GM12878 (cell line): ENCODE measurements at regions not wholly inside any gene's neighbourhood (a gene's known extent, or its start where the extent isn't known, plus 50 kb on each side); places are given as distances from the start of the nearest gene placed in this dataset.
"Not testable (repeated sequence)": the region's sequence is repeated elsewhere in the genome, so short reads cannot be mapped to it uniquely, and the experiment has no call there.

Experiments used
- ATAC-seq: fragments of 200-7000 bp; cut with Tn5 transposase; 3 replicates; pipeline ENCODE4 v1.9.1; 2020; ENCODE audit warnings: mild to moderate bottlenecking, moderate library complexity
- BruUV-seq: library from RNA; stranded (reverse); fragments of 400-500 nt; replicated peaks from 2 replicates; lab custom pipeline; 2021; lab: Mats Ljungman, UMichigan
- CTCF ChIA-PET: fragments of 300-600 bp; sonication (Branson Sonifier 250); formaldehyde crosslinking; extraction: SDS; loops from one replicate; lab custom pipeline; 2021; ENCODE audit warnings: inconsistent platforms; lab: Yijun Ruan, JAX
- POLR2A ChIA-PET: fragments of 350-600 bp; formaldehyde crosslinking; extraction: SDS; loops from one replicate; lab custom pipeline; 2021; ENCODE audit warnings: inconsistent platforms; lab: Charles Lee
- RAD21 ChIA-PET: fragments of 300-600 bp; sonication (Branson Sonifier 250); formaldehyde crosslinking; loops from one replicate; lab custom pipeline; 2023; ENCODE audit warnings: antibody characterized with exemption; ENCODE audit not compliant: unreplicated experiment; lab: Charles Lee
- SMC1A ChIA-PET: fragments of 300-600 bp; sonication (Branson Sonifier 250); formaldehyde crosslinking; loops from one replicate; lab custom pipeline; 2023; ENCODE audit not compliant: unreplicated experiment, uncharacterized antibody; lab: Charles Lee
- DNase-seq: peaks from one replicate; pipeline ENCODE4 v3.0.0-alpha.2; 2011; ENCODE audit warnings: low read depth, low spot score
- FAIRE-seq: peaks from 3 replicates; lab custom pipeline; 2011; peaks lifted over from hg19 to GRCh38; lab: Jason Lieb, UNC
- H2AFZ ChIP-seq: 2 replicates; pipeline ENCODE4 v1.6.0; 2011; ENCODE audit warnings: low read depth, low read length, control low read depth; ENCODE audit not compliant: control insufficient read depth
- H3K27ac ChIP-seq: 2 replicates; pipeline ENCODE4 v1.5.1; 2011; ENCODE audit warnings: control low read depth; ENCODE audit not compliant: control insufficient read depth, insufficient read depth
- H3K27me3 ChIP-seq, 2 experiments: replicated peaks in 1 of 2; 2 replicates each; pipeline versions ENCODE4 v1.6.0 to v1.6.1; 2011; ENCODE audit warnings: low read length in 1 of 2; ENCODE audit not compliant: control insufficient read depth in 2 of 2, insufficient read depth in 2 of 2
- H3K36me3 ChIP-seq, 2 experiments: 2 replicates each; pipeline ENCODE4 v1.5.1; 2011; ENCODE audit warnings: low read length in 1 of 2; ENCODE audit not compliant: control insufficient read depth in 2 of 2, insufficient read depth in 2 of 2
- H3K4me1 ChIP-seq: 2 replicates; pipeline ENCODE4 v1.6.1; 2011; ENCODE audit warnings: mild to moderate bottlenecking, low read length, moderate library complexity, mixed read lengths; ENCODE audit not compliant: control insufficient read depth, insufficient read depth
- H3K4me2 ChIP-seq: 2 replicates; pipeline ENCODE4 v1.6.0; 2011; ENCODE audit warnings: control low read depth; ENCODE audit not compliant: control insufficient read depth, insufficient read depth
- H3K4me3 ChIP-seq: fragments of 200-600 bp; sonication (generic); 2 replicates; pipeline ENCODE4 v1.5.1; 2016
- H3K79me2 ChIP-seq: 2 replicates; pipeline ENCODE4 v1.6.0; 2011; ENCODE audit warnings: low read length; ENCODE audit not compliant: control insufficient read depth, insufficient read depth
- H3K9ac ChIP-seq: 2 replicates; pipeline ENCODE4 v1.8.0; 2011; ENCODE audit warnings: low read length, control low read depth, mixed read lengths; ENCODE audit not compliant: control insufficient read depth, insufficient read depth
- H3K9me3 ChIP-seq: replicated peaks from 3 replicates; pipeline ENCODE4 v1.5.1; 2011; ENCODE audit warnings: mild to moderate bottlenecking, low read length; ENCODE audit not compliant: control insufficient read depth, insufficient read depth
- H4K20me1 ChIP-seq: 2 replicates; pipeline ENCODE4 v1.6.0; 2011; ENCODE audit not compliant: control insufficient read depth, insufficient read depth
- BHLHE40 ChIP-seq, 2 experiments: fragments of 450-650 bp in 1 of 2; IDR thresholded peaks; 2 replicates each; pipeline ENCODE4 v1.6.1; 2011 to 2017; ENCODE audit warnings: low read depth in 2 of 2, borderline replicate concordance in 1 of 2, improper control_type of control experiment in 1 of 2, low read length in 1 of 2, mild to moderate bottlenecking in 1 of 2
- BRCA1 ChIP-seq: IDR thresholded peaks from 2 replicates; pipeline ENCODE4 v1.6.1; 2011; ENCODE audit warnings: low read depth, low read length, improper control_type of control experiment
- CBX3 ChIP-seq: fragments of 200-600 bp; sonication (generic); IDR thresholded peaks from 2 replicates; pipeline ENCODE4 v1.6.1; 2016; ENCODE audit warnings: low read depth, borderline replicate concordance
- DPF2 ChIP-seq: fragments of 450-650 bp; IDR thresholded peaks from 2 replicates; pipeline ENCODE4 v1.6.1; 2017; ENCODE audit warnings: mild to moderate bottlenecking
- FOS ChIP-seq: IDR thresholded peaks from 3 replicates; pipeline ENCODE4 v1.6.1; 2011; ENCODE audit warnings: borderline replicate concordance; ENCODE audit not compliant: insufficient read length; ENCODE audit errors: extremely low read depth
- GABPA ChIP-seq: IDR thresholded peaks from 2 replicates; pipeline ENCODE4 v1.6.1; 2014; ENCODE audit warnings: antibody characterized with exemption, low read depth, mild to moderate bottlenecking, inconsistent platforms
- GATAD2B ChIP-seq: fragments of 450-650 bp; conservative IDR thresholded peaks from 2 replicates; pipeline ENCODE4 v1.6.1; 2017; ENCODE audit warnings: low read depth, mild to moderate bottlenecking, moderate library complexity
- HCFC1 ChIP-seq: fragments of 150-350 bp; IDR thresholded peaks from 2 replicates; pipeline ENCODE4 v1.6.1; 2014; ENCODE audit warnings: low read length
- HDGF ChIP-seq: fragments of 450-650 bp; IDR thresholded peaks from 2 replicates; pipeline ENCODE4 v1.6.1; 2016; ENCODE audit warnings: antibody characterized with exemption
- KAT2A ChIP-seq: conservative IDR thresholded peaks from 2 replicates; pipeline ENCODE4 v1.6.1; 2011; ENCODE audit warnings: low read depth, low read length; ENCODE audit not compliant: control insufficient read depth
- MEF2B ChIP-seq: fragments of 450-650 bp; IDR thresholded peaks from 2 replicates; pipeline ENCODE4 v1.6.1; 2018; ENCODE audit warnings: mild to moderate bottlenecking, moderate library complexity; ENCODE audit not compliant: partially characterized antibody, poor library complexity, severe bottlenecking
- NR2F1 ChIP-seq: fragments of 450-650 bp; conservative IDR thresholded peaks from 2 replicates; pipeline ENCODE4 v1.6.1; 2017; ENCODE audit warnings: mild to moderate bottlenecking
- RB1 ChIP-seq: fragments of 450-650 bp; formaldehyde crosslinking; IDR thresholded peaks from 2 replicates; pipeline ENCODE4 v1.6.1; 2017; ENCODE audit warnings: mild to moderate bottlenecking, borderline replicate concordance
- SKIL ChIP-seq: fragments of 450-650 bp; IDR thresholded peaks from 2 replicates; pipeline ENCODE4 v1.6.1; 2017; ENCODE audit warnings: mild to moderate bottlenecking, low read depth, inconsistent platforms; ENCODE audit not compliant: poor library complexity, severe bottlenecking
- SMAD1 ChIP-seq: fragments of 450-650 bp; IDR thresholded peaks from 2 replicates; pipeline ENCODE4 v1.6.1; 2018; ENCODE audit warnings: mild to moderate bottlenecking, low read depth; ENCODE audit not compliant: partially characterized antibody
- SREBF1 ChIP-seq: IDR thresholded peaks from 2 replicates; pipeline ENCODE4 v1.6.1; 2012; ENCODE audit warnings: mild to moderate bottlenecking, low read length
- SRF ChIP-seq, 2 experiments: IDR thresholded peaks; 2 replicates each; pipeline ENCODE4 v1.6.1; 2011; ENCODE audit warnings: low read depth in 2 of 2, low read length in 2 of 2, mild to moderate bottlenecking in 1 of 2, moderate library complexity in 1 of 2
- TCF7 ChIP-seq: IDR thresholded peaks from 2 replicates; pipeline ENCODE4 v1.6.1; 2014; ENCODE audit warnings: antibody characterized with exemption, borderline replicate concordance
- WGBS: methylation state at CpG from one replicate; pipeline ENCODE4 v1.1.6; 2016; ENCODE audit warnings: low lambda C conversion rate; ENCODE audit not compliant: insufficient replicate concordance, insufficient coverage; ENCODE audit errors: missing lambda C conversion rate; 5-methylcytosine and 5-hydroxymethylcytosine counted together
- in situ Hi-C: fragments of 300-500 bp; cut with MboI; formaldehyde crosslinking; loops from 9 replicates; pipeline ENCODE4 v1.14.3; 2018; ENCODE audit warnings: mixed read lengths
- intact Hi-C: fragments of 100-400 bp; cut with micrococcal nuclease; formaldehyde crosslinking; loops from one replicate; pipeline ENCODE4 v1.14.2; 2022; ENCODE audit not compliant: unreplicated experiment

GRCh38 chr6:6491761-6492160 is 96.8 kb upstream of the LY86 start (continued):
- TF ChIP-seq SKIL = no peak

GRCh38 chr6:6492675-6493074 is 95.8 kb upstream of the LY86 start:
- SMC1A ChIA-PET = interaction anchor here (1.8 to 5.1 kb wide), 3 partner anchors 54 to 435 kb away, joined by 4 to 37 read pairs (median 14); no protein-coding TSS in a partner anchor

GRCh38 chr6:6494139-6494538 is 94.4 kb upstream of the LY86 start:
- H3K4me2 ChIP-seq, BruUV-seq, H3K79me2 ChIP-seq, H3K27me3 ChIP-seq, H3K9me3 ChIP-seq, H3K9ac ChIP-seq, in situ Hi-C loops, DNase-seq, H3K27ac ChIP-seq, H2AFZ ChIP-seq, FAIRE-seq, H3K4me3 ChIP-seq, H3K4me1 ChIP-seq, H4K20me1 ChIP-seq, H3K36me3 ChIP-seq: not testable (repeated sequence)
- peak; percentile 11; the same call in 1 of the 3 replicates for ATAC-seq
- RAD21 ChIA-PET = interaction anchor here (0.6 to 4.9 kb wide), 40 partner anchors 9 to 1023 kb away, joined by 3 to 52 read pairs (median 4); partner anchors contain the start of gene F13A1
- POLR2A ChIA-PET = interaction anchor here (0.7 kb wide), 3 partner anchors 52 to 102 kb away, joined by 3 to 7 read pairs (median 5); no protein-coding TSS in a partner anchor
- intact Hi-C loops = loop anchor here (1.0 to 5.0 kb wide), 5 partner anchors 53 to 437 kb away; no protein-coding TSS in a partner anchor
- 89% methylated on average over 7 of the region's 7 CpGs for WGBS
- SMC1A ChIA-PET = interaction anchor here (0.7 to 5.1 kb wide), 35 partner anchors 10 to 486 kb away, joined by 3 to 37 read pairs (median 5); partner anchors contain the start of gene F13A1
- CTCF ChIA-PET = interaction anchor here (0.6 to 4.8 kb wide), 34 partner anchors 9 to 1023 kb away, joined by 3 to 60 read pairs (median 5); partner anchors contain the start of gene F13A1

More at GRCh38 chr6:6492675-6493074, 95.8 kb upstream of the LY86 start:
- no peak overlapping the region for H2AFZ ChIP-seq
- intact Hi-C loops (loop anchor here (5.0 kb wide), 1 partner anchor 85 kb away; no protein-coding TSS in a partner anchor), in situ Hi-C loops (no loop called here)
- WGBS = 73% methylated on average over 5 of the region's 5 CpGs
- FAIRE-seq = no peak
- H3K4me3 ChIP-seq = no peak overlapping the region
- no peaks in the 10 kb centered on the region for H3K79me2 ChIP-seq
- TF ChIP-seq CBX3 (no peak), FOS (no peak), DPF2 (no peak), SREBF1 (no peak), BRCA1 (no peak), RB1 (no peak), NR2F1 (no peak), MEF2B (no peak), BHLHE40 (IDR thresholded peaks at IDR 0.05; ENCODE audit: borderline replicate concordance in 1 of 2, low read depth in 2 of 2, low read length in 1 of 2) (no peak), SMAD1 (no peak), HDGF (no peak), GABPA (no peak), KAT2A (no peak), SRF (IDR thresholded peaks at IDR 0.05; ENCODE audit: low read depth in 2 of 2, low read length in 2 of 2) (no peak), HCFC1 (no peak), GATAD2B (no peak), TCF7 (no peak)
- BruUV-seq = no TSS peak
- no peaks in the 10 kb centered on the region for H3K27me3 ChIP-seq
- peaks cover 0 to 3% of the 10 kb centered on the region in 2 experiments; a peak in 2 of 4 replicates for H3K36me3 ChIP-seq
- ATAC-seq = no peak
- no peak for DNase-seq
- no peak overlapping the region for H3K4me2 ChIP-seq
- CTCF ChIA-PET = interaction anchor here (0.5 to 2.3 kb wide), 7 partner anchors 14 to 434 kb away, joined by 3 to 6 read pairs (median 6); no protein-coding TSS in a partner anchor
- H3K27ac ChIP-seq = no peak overlapping the region
- H3K4me1 ChIP-seq = no peaks in the 10 kb centered on the region
- RAD21 ChIA-PET = interaction anchor here (0.9 to 3.5 kb wide), 6 partner anchors 19 to 435 kb away, joined by 3 to 40 read pairs (median 7); no protein-coding TSS in a partner anchor
- H3K9me3 ChIP-seq = no peaks in the 10 kb centered on the region
- no peaks in the 10 kb centered on the region for H4K20me1 ChIP-seq
- POLR2A ChIA-PET = interaction anchor here (1.0 kb wide), 1 partner anchor 101 kb away, joined by 3 read pairs; no protein-coding TSS in a partner anchor
- no peak overlapping the region for H3K9ac ChIP-seq
